ENCODE measurements at regions not wholly inside any gene's neighbourhood (a gene's known extent, or its start where the extent isn't known, plus 50 kb on each side); places are given as distances from the start of the nearest gene placed in this dataset.
"Not testable (repeated sequence)": the region's sequence is repeated elsewhere in the genome, so short reads cannot be mapped to it uniquely, and the experiment has no call there.

GRCh38 chr13:94902722-94903407, 190.5 kb upstream of the SOX21 start:
- no peak for DNase-seq

DNA sequence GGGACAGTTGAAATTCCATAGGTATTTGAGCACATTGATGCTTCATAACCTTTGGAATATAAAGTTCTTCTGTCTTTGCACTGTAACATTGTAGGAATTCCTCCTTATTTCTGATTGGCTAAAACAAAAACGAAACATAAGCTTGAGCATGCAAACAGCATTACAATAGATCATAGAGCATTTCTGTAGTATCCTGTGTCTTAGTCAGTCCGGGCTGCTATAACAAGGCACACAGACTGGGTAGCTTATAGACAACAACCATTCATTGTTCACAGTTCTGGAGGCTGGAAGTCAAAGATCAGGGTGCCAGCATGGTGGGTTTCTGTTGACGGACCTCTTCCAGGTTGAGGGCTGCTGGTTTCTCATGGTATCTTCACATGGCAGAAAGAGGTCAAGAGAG, 188.7 kb upstream of the SOX21 start:
- no peak for DNase-seq

GRCh38 chr13:94896719-94897317, 184.5 kb upstream of the SOX21 start:
- no peak for DNase-seq

GRCh38 chr13:94896238-94896637, 183.9 kb upstream of the SOX21 start:
- DNase-seq, result no peak

- DNase-seq, result no peak
These were observed 173.8 kb upstream of the SOX21 start for GRCh38 chr13:94886191-94886590.

GRCh38 chr13:94880463-94880862, 168.1 kb upstream of the SOX21 start:
- no peak for DNase-seq

DNA sequence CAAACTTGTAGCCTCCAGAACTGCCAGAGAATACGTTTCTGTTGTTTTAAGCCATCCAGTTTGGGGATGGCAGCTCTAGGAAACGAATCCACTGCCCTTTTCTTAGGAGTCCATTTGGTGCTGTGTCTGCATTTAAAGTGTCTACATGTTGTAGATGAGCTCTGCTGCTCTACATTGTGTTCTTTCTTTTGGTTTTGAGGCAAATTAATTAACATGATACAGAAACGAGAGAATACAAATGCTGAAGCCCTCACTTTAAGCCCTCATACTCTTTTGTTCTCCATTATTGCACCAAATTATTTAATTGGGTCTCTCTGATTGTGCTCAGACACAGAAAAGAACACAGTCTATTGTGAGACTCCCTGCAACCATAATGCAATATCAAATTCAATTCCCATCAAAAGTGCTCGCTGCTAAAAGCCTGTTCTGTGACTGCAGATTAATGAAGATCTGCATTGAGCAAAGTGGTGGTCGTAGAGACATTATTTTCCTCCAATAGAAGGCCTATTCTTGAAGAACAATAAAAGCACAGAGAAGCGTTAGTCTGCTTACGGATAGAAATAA, 166.3 kb upstream of the SOX21 start:
- DNase-seq, result no peak

DNA sequence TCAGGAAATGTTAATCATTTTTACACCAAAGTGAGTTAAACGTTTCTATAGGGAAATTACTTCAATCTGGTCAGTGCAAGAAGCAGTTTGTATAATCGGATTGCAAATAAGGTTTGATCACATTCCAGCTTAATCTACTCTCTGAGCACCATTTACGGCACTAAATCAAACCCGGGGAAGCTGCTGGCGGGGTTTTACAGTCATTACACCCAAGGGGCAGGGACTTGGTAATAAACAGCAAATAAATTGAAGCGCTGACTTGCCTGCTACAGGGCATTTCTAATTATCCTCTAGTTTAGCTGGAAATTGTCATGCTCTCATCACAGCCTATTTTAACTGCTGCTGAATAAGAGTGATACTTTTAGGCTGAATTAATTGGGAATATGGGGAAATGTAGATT, 152.1 kb upstream of the SOX21 start:
- no peak for DNase-seq

GRCh38 chr13:94860981-94861407, 148.6 kb upstream of the SOX21 start:
- peak; percentile 37 for DNase-seq

- DNase-seq, result no peak
These were observed 147.5 kb upstream of the SOX21 start for GRCh38 chr13:94859811-94860210.

DNA sequence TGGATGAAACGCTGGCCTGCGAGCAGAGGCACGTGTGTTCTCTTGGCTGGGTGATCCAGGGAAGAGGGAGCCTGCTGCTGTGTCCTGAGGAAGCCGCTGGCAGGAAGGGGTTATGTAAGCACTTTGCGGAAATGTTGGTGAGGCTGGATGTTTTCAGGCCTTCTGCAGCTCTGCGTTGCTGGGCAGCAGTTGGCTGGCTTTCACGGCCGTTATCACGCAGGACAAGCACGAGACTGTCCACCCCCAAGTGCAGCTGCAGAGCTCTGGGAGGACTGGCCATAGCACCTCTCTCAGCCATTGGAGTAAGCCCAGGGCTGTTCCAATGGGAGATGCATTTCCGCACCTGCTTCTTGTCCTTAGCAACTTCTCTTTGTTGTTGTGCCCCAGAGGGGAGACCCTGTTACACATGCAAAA, 146.9 kb upstream of the SOX21 start:
- DNase-seq, result peak; percentile 23

DNA sequence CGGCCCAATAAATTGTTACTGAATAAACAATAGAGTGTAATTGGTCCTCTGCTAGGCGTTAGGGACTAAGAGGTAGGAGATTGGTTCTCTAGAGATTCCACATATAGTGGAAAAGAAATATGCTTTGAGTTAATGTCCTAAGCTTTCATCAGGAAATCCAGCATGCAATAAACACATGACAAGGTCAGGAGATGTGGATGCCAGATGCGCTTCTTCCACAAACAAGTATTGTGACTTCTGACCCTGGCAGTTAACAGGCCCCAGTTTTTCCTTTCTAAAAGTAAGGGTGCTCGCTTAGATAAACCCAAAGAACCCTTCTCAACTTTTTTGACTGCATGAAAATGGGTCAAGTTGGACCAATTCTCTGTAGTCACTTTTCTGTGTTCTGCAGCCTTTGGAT, 146.5 kb upstream of the SOX21 start:
- no peak for DNase-seq

DNA sequence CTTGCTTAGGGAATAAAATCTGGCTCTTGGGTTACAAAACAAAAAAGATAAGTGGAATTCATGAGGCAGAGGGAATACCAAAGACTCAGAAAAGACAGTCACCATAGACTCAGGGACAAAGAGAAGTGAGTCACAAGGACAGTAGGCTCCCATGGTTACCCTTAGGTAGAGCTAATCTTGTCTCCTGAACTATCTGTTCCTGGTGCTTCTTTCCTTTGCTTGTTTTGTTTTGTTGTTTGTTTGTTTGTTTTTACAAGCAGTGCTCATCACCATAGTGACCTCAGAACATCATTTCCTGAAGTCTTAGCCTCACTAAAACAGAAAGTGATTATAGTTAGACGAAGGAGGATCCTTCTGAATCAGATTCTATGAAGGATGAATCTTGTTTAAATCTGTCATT, 142.3 kb upstream of the SOX21 start:
- no peak for DNase-seq

DNA sequence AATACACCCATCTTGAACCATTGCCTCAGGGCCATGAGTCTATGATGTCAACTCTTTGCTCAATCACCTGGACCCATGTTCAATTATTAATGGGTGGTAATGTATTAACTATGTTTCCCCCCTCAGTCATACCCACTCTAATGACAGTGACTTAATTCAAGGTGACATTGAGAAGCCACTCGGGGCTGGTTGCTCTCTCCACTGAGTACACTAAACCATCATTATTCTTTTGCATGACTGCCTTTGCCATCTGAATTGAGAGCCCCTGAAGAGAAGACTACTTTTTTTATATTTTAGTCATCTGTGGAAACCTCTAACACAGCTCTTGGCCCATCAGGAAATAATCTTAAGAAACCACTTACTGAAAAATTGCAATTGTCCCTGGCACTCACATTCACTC, 139.2 kb upstream of the SOX21 start:
- DNase-seq, result no peak

DNA sequence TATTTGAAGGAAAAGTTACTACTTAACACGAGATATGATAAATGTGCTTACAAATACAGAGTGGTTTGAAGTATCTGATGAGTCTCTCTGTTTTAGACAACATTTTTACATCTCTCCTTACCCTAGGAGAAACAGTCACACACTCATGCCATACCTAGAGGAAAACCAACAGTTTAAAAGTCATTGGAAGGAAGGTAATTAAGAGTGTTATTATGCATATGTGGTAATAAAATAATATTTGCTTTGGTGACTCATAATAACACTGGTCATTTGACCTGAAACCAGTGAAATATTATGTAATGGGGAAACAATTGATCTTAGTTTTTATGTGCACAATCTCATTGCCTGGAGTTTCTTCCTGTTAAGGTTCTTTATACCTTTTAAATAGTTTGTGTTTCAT, 136.9 kb upstream of the SOX21 start:
- no peak for DNase-seq

- no peak for DNase-seq
These were observed 130.6 kb upstream of the SOX21 start for GRCh38 chr13:94842901-94843300.

GRCh38 chr13:94837056-94837455, 124.7 kb upstream of the SOX21 start:
- DNase-seq, result not testable (repeated sequence)

DNA sequence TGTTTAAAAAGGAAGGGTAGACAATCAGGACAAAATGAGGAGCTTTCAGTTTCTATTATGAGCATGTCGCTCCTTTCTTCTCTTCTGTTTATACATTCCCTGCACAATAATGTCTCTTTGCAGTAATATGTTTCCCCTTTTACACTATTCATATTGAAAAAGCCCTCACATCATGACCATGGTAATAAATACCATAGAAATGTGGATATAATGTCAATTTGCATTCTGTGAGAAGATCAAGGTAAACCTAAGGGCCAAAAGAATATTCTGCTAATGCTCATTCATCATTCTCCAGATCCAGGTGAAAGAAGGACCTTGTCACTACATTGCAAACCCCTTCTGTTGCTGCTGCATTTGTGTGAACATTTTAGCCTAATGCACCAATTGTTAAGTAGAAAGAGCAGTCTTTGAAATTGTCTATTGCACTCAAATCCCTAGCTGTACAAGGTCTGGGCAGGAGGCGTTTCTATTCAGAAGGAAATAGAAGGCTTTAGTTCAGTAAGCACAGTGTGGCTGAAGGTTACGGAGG, 117.6 kb upstream of the SOX21 start:
- no peak for DNase-seq

- no peak for DNase-seq
These were observed 117.0 kb upstream of the SOX21 start for GRCh38 chr13:94829185-94829836.

GRCh38 chr13:94827566-94827965, 115.2 kb upstream of the SOX21 start:
- DNase-seq, result no peak

DNA sequence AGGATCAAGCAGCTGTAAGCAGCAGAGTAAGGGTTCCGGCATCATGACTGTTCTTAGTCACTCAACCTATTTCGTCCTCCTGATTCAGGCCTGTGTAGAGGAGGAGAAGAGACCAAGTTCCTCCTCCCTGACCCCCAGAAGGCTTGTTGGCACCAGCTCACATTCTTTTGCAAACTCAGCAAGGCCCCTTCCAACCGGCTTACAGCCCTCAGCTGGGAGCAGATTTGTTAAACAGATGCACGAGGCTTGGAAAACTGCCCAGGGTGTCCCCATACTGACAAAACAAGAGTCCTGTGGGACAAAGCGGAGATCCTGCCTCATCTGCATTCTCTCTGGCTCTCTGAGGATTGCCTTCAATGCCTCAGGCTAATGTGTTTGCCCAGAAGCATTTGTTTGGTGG, 113.2 kb upstream of the SOX21 start:
- DNase-seq, result no peak

DNA sequence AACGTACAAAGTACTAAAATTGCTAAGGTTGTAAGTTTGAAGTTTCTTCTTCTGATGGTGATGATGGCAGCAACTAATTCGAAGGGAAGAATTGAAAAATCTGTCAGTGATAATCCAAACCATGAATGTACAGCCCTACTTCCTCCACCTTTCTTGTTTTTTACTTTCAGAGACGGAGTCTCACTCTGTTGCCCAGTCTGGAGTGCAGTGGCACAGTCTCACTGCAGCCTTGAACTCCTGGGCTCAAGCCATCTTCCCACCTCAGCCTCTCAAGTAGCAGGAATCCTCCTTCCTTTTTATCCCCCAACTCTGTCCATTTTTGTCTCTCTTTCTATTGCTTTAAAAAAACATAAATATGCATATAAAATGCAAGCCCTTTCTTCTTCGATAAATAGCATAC, 112.3 kb upstream of the SOX21 start:
- no peak for DNase-seq

GRCh38 chr13:94822356-94822755, 110.0 kb upstream of the SOX21 start:
- DNase-seq, result no peak

DNA sequence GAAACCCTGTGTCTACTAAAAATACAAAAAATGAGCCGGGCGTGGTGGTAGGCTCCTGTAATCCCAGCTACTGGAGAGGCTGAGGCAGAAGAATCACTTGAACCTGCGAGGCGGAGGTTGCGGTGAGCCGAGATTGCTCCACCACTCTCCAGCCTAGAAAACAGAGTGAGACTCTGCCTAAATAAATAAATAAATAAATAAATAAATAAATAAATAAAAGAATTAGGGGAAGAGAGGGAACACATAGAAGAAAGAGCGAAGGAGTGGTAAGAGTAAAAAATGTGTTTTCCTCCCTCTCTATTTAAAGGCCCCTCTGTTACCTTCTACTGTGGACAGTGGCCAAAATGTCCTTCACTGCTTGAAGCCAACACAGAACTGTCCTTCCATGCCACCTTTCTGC, 103.9 kb upstream of the SOX21 start:
- no peak for DNase-seq

All from hematopoietic multipotent progenitor cell treated with erythropoietin and hydrocortisone succinate and interleukin-3 and kit ligand, for 6 days (in vitro differentiated cells).